ENCODE measurements at regions not wholly inside any gene's neighbourhood (a gene's known extent, or its start where the extent isn't known, plus 50 kb on each side); places are given as distances from the start of the nearest gene placed in this dataset.

GRCh38 chr6:155880900-155881299 lies 425.3 kb upstream of the NOX3 start:
- TF ChIP-seq ZNF565 (CRISPR knock-in tag; conservative IDR thresholded peaks at IDR 0.05; ENCODE audit: low read depth) (no peak), TCF4 (CRISPR knock-in tag; IDR thresholded peaks at IDR 0.05; ENCODE audit: borderline replicate concordance) (no peak), ZNF8 (CRISPR knock-in tag; IDR thresholded peaks at IDR 0.05) (no peak), PATZ1 (CRISPR knock-in tag; IDR thresholded peaks at IDR 0.05; ENCODE audit: borderline replicate concordance) (no peak), GLIS3 (CRISPR knock-in tag; IDR thresholded peaks at IDR 0.05) (no peak), ZNF70 (CRISPR knock-in tag; IDR thresholded peaks at IDR 0.05) (no peak), RARB (CRISPR knock-in tag; IDR thresholded peaks at IDR 0.05) (no peak), ZFP30 (CRISPR knock-in tag; IDR thresholded peaks at IDR 0.05) (no peak), POU6F1 (CRISPR knock-in tag; IDR thresholded peaks at IDR 0.05; ENCODE audit: borderline replicate concordance, low read depth) (no peak)
- TF ChIP-seq, protein P1, sequence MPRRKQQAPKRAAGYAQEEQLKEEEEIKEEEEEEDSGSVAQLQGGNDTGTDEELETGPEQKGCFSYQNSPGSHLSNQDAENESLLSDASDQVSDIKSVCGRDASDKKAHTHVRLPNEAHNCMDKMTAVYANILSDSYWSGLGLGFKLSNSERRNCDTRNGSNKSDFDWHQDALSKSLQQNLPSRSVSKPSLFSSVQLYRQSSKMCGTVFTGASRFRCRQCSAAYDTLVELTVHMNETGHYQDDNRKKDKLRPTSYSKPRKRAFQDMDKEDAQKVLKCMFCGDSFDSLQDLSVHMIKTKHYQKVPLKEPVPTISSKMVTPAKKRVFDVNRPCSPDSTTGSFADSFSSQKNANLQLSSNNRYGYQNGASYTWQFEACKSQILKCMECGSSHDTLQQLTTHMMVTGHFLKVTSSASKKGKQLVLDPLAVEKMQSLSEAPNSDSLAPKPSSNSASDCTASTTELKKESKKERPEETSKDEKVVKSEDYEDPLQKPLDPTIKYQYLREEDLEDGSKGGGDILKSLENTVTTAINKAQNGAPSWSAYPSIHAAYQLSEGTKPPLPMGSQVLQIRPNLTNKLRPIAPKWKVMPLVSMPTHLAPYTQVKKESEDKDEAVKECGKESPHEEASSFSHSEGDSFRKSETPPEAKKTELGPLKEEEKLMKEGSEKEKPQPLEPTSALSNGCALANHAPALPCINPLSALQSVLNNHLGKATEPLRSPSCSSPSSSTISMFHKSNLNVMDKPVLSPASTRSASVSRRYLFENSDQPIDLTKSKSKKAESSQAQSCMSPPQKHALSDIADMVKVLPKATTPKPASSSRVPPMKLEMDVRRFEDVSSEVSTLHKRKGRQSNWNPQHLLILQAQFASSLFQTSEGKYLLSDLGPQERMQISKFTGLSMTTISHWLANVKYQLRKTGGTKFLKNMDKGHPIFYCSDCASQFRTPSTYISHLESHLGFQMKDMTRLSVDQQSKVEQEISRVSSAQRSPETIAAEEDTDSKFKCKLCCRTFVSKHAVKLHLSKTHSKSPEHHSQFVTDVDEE (CRISPR knock-in tag; IDR thresholded peaks at IDR 0.05) = no peak
- TF ChIP-seq, protein P2, sequence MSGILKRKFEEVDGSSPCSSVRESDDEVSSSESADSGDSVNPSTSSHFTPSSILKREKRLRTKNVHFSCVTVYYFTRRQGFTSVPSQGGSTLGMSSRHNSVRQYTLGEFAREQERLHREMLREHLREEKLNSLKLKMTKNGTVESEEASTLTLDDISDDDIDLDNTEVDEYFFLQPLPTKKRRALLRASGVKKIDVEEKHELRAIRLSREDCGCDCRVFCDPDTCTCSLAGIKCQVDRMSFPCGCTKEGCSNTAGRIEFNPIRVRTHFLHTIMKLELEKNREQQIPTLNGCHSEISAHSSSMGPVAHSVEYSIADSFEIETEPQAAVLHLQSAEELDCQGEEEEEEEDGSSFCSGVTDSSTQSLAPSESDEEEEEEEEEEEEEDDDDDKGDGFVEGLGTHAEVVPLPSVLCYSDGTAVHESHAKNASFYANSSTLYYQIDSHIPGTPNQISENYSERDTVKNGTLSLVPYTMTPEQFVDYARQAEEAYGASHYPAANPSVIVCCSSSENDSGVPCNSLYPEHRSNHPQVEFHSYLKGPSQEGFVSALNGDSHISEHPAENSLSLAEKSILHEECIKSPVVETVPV (CRISPR knock-in tag; IDR thresholded peaks at IDR 0.05) = no peak
- TF ChIP-seq, protein P3, sequence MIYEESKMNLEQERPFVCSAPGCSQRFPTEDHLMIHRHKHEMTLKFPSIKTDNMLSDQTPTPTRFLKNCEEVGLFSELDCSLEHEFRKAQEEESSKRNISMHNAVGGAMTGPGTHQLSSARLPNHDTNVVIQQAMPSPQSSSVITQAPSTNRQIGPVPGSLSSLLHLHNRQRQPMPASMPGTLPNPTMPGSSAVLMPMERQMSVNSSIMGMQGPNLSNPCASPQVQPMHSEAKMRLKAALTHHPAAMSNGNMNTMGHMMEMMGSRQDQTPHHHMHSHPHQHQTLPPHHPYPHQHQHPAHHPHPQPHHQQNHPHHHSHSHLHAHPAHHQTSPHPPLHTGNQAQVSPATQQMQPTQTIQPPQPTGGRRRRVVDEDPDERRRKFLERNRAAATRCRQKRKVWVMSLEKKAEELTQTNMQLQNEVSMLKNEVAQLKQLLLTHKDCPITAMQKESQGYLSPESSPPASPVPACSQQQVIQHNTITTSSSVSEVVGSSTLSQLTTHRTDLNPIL (CRISPR knock-in tag; IDR thresholded peaks at IDR 0.05; ENCODE audit: low read depth) = no peak
